GM19240 (cell line): ENCODE measurements at regions not wholly inside any gene's neighbourhood (a gene's known extent, or its start where the extent isn't known, plus 50 kb on each side); places are given as distances from the start of the nearest gene placed in this dataset.

Experiments
- DNase-seq: peaks from one replicate; pipeline ENCODE4 v3.0.0; 2011; ENCODE audit warnings: low spot score; ENCODE audit not compliant: insufficient read length

- no peak for DNase-seq
These were observed 785.0 kb downstream of the SUCLG1 start for GRCh38 chr2:83674050-83674449.

- DNase-seq: no peak
These were observed 793.2 kb downstream of the SUCLG1 start for GRCh38 chr2:83665894-83666293.

GRCh38 chr2:83665154-83665553 is 793.9 kb downstream of the SUCLG1 start:
- no peak for DNase-seq

- DNase-seq: no peak
These were observed 797.4 kb downstream of the SUCLG1 start for GRCh38 chr2:83661711-83662110.

- DNase-seq: no peak
These were observed 804.9 kb downstream of the SUCLG1 start for GRCh38 chr2:83654091-83654611.

GRCh38 chr2:83650898-83651297 is 808.2 kb downstream of the SUCLG1 start:
- no peak for DNase-seq

- no peak for DNase-seq
These were observed 808.9 kb downstream of the SUCLG1 start for GRCh38 chr2:83650161-83650560.

GRCh38 chr2:83640506-83640905 is 818.6 kb downstream of the SUCLG1 start:
- no peak for DNase-seq

GRCh38 chr2:83633423-83633822 is 825.7 kb downstream of the SUCLG1 start:
- no peak for DNase-seq

GRCh38 chr2:83630351-83630750 is 828.7 kb downstream of the SUCLG1 start:
- DNase-seq: no peak

GRCh38 chr2:83615511-83615910 is 843.6 kb downstream of the SUCLG1 start:
- no peak for DNase-seq

- DNase-seq: no peak
These were observed 845.9 kb downstream of the SUCLG1 start for GRCh38 chr2:83613178-83613577.

GRCh38 chr2:83602753-83603152 is 856.3 kb downstream of the SUCLG1 start:
- DNase-seq: no peak

GRCh38 chr2:83596592-83597282 is 862.3 kb downstream of the SUCLG1 start:
- DNase-seq: no peak

- no peak for DNase-seq
These were observed 863.2 kb downstream of the SUCLG1 start for GRCh38 chr2:83595926-83596325.

GRCh38 chr2:83595121-83595690 is 863.9 kb downstream of the SUCLG1 start:
- DNase-seq: no peak

GRCh38 chr2:83594241-83595120 is 864.6 kb downstream of the SUCLG1 start:
- DNase-seq: no peak

- no peak for DNase-seq
These were observed 871.8 kb downstream of the SUCLG1 start for GRCh38 chr2:83587309-83587708.

GRCh38 chr2:83585250-83585649 is 873.8 kb downstream of the SUCLG1 start:
- DNase-seq: no peak

GRCh38 chr2:83584672-83585071 is 874.4 kb downstream of the SUCLG1 start:
- no peak for DNase-seq

GRCh38 chr2:83582589-83582988 is 876.5 kb downstream of the SUCLG1 start:
- DNase-seq: no peak

GRCh38 chr2:83579507-83579906 is 879.6 kb downstream of the SUCLG1 start:
- no peak for DNase-seq
